ENCODE measurements at regions not wholly inside any gene's neighbourhood (a gene's known extent, or its start where the extent isn't known, plus 50 kb on each side); places are given as distances from the start of the nearest gene placed in this dataset.
"Not testable (repeated sequence)": the region's sequence is repeated elsewhere in the genome, so short reads cannot be mapped to it uniquely, and the experiment has no call there.

DNA sequence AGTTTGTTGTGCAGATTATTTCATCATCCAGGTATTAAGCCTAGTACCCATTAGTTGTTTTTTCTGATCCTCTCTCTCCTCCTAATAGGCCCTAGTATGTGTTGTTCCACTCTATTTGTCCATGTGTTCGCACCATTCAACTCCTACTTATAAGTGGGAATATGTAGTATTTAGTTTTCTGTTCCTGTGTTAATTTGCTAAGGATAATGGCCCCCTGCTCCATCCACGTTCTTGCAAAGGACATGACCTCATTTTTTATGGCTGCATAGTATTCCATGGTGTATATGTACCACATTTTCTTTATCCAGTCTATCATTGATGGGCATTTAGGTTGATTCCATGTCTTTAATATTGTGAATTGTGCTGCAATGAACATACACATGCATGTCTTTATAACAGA, 107.8 kb downstream of the ZNF429 start:
- H3K27me3 ChIP-seq (replicated peaks; ENCODE audit: control insufficient read depth, insufficient read depth, low read length, poor library complexity, severe bottlenecking); H3K36me3 ChIP-seq (ENCODE audit: control insufficient read depth, insufficient read depth, low read length); DNase-seq; H3K9me3 ChIP-seq (ENCODE audit: control insufficient read depth, low read length); H3K4me1 ChIP-seq (ENCODE audit: control insufficient read depth, insufficient read depth, low read length, poor library complexity, severe bottlenecking); H3K4me3 ChIP-seq (ENCODE audit: insufficient read depth, low read depth, low read length, poor library complexity, severe bottlenecking); H3K27ac ChIP-seq (ENCODE audit: insufficient read depth, low read length, poor library complexity, severe bottlenecking): not testable (repeated sequence)

DNA sequence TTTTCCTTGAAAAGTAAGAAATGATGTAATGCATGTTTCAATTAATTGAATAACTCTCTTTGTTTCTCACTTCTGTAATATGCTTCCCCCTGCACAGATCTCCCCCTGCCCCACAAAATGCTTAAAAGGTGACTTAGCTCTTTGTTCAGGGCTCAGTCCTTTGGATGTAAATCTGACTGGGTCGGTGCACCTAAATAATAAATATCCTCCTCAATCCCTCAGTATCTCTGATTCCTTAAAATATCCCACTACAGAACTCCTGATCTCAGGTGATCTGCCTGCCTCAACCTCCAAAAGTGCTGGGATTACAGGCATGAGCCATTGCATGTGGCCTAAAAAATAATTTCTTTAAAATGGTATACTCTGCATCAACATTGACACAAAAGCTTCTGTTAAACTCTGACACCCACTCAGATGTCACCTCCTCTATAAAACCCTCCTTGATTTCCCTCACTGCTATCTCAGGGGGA, 107.0 kb downstream of the ZNF429 start:
- no peaks in the 10 kb centered on the region for H3K36me3 ChIP-seq (ENCODE audit: control insufficient read depth, insufficient read depth, low read length)
- no peak overlapping the region for H3K27ac ChIP-seq (ENCODE audit: insufficient read depth, low read length, poor library complexity, severe bottlenecking)
- H3K4me1 ChIP-seq (ENCODE audit: control insufficient read depth, insufficient read depth, low read length, poor library complexity, severe bottlenecking), result no peaks in the 10 kb centered on the region
- H3K9me3 ChIP-seq (ENCODE audit: control insufficient read depth, low read length), result no peaks in the 10 kb centered on the region
- no peak overlapping the region for H3K4me3 ChIP-seq (ENCODE audit: insufficient read depth, low read depth, low read length, poor library complexity, severe bottlenecking)
- no peaks in the 10 kb centered on the region for H3K27me3 ChIP-seq (replicated peaks; ENCODE audit: control insufficient read depth, insufficient read depth, low read length, poor library complexity, severe bottlenecking)
- no peak for DNase-seq

GRCh38 chr19:21611659-21612402, 106.4 kb downstream of the ZNF429 start:
- no peaks in the 10 kb centered on the region for H3K27me3 ChIP-seq (replicated peaks; ENCODE audit: control insufficient read depth, insufficient read depth, low read length, poor library complexity, severe bottlenecking)
- no peaks in the 10 kb centered on the region for H3K9me3 ChIP-seq (ENCODE audit: control insufficient read depth, low read length)
- no peak overlapping the region for H3K27ac ChIP-seq (ENCODE audit: insufficient read depth, low read length, poor library complexity, severe bottlenecking)
- DNase-seq, result no peak
- H3K36me3 ChIP-seq (ENCODE audit: control insufficient read depth, insufficient read depth, low read length), result no peaks in the 10 kb centered on the region
- H3K4me3 ChIP-seq (ENCODE audit: insufficient read depth, low read depth, low read length, poor library complexity, severe bottlenecking), result no peak overlapping the region
- no peaks in the 10 kb centered on the region for H3K4me1 ChIP-seq (ENCODE audit: control insufficient read depth, insufficient read depth, low read length, poor library complexity, severe bottlenecking)

- Histone ChIP-seq H3K27me3 (replicated peaks; ENCODE audit: control insufficient read depth, insufficient read depth, low read length, poor library complexity, severe bottlenecking) (no peaks in the 10 kb centered on the region), H3K4me1 (ENCODE audit: control insufficient read depth, insufficient read depth, low read length, poor library complexity, severe bottlenecking) (no peaks in the 10 kb centered on the region), H3K9me3 (ENCODE audit: control insufficient read depth, low read length) (no peaks in the 10 kb centered on the region), H3K4me3 (ENCODE audit: insufficient read depth, low read depth, low read length, poor library complexity, severe bottlenecking) (no peak overlapping the region), H3K36me3 (ENCODE audit: control insufficient read depth, insufficient read depth, low read length) (no peaks in the 10 kb centered on the region), H3K27ac (ENCODE audit: insufficient read depth, low read length, poor library complexity, severe bottlenecking) (no peak overlapping the region)
- DNase-seq, result no peak
Observed at GRCh38 chr19:21610787-21611186, 105.4 kb downstream of the ZNF429 start.

DNA sequence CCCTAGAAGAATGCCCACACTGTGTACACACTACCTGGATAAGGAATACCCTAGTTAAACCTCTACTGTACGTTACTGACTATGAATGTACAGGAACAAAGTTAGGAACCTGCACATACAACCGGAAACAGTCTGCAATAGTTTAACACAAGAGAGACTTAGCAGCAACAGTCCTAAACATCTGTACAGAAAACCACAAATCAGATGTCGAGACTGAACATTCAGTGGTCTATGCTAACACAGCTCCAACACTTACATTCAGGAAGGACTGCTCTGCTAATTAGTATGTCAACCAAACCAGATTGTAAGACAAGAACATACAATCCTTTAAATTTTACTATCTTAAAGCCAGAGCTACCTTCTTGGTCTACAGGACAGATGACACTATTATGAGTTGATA, 104.9 kb downstream of the ZNF429 start:
- DNase-seq, result no peak
- H3K4me1 ChIP-seq (ENCODE audit: control insufficient read depth, insufficient read depth, low read length, poor library complexity, severe bottlenecking), result no peaks in the 10 kb centered on the region
- no peak overlapping the region for H3K4me3 ChIP-seq (ENCODE audit: insufficient read depth, low read depth, low read length, poor library complexity, severe bottlenecking)
- H3K9me3 ChIP-seq (ENCODE audit: control insufficient read depth, low read length), result no peaks in the 10 kb centered on the region
- H3K36me3 ChIP-seq (ENCODE audit: control insufficient read depth, insufficient read depth, low read length), result no peaks in the 10 kb centered on the region
- no peaks in the 10 kb centered on the region for H3K27me3 ChIP-seq (replicated peaks; ENCODE audit: control insufficient read depth, insufficient read depth, low read length, poor library complexity, severe bottlenecking)
- no peak overlapping the region for H3K27ac ChIP-seq (ENCODE audit: insufficient read depth, low read length, poor library complexity, severe bottlenecking)

- H3K27ac ChIP-seq (ENCODE audit: insufficient read depth, low read length, poor library complexity, severe bottlenecking), result no peak overlapping the region
- no peaks in the 10 kb centered on the region for H3K36me3 ChIP-seq (ENCODE audit: control insufficient read depth, insufficient read depth, low read length)
- H3K27me3 ChIP-seq (replicated peaks; ENCODE audit: control insufficient read depth, insufficient read depth, low read length, poor library complexity, severe bottlenecking), result no peaks in the 10 kb centered on the region
- no peaks in the 10 kb centered on the region for H3K9me3 ChIP-seq (ENCODE audit: control insufficient read depth, low read length)
- H3K4me3 ChIP-seq (ENCODE audit: insufficient read depth, low read depth, low read length, poor library complexity, severe bottlenecking), result no peak overlapping the region
- DNase-seq, result no peak
- H3K4me1 ChIP-seq (ENCODE audit: control insufficient read depth, insufficient read depth, low read length, poor library complexity, severe bottlenecking), result peaks cover 3% of the 10 kb centered on the region
Observed at GRCh38 chr19:21608571-21608970, 103.2 kb downstream of the ZNF429 start.

DNA sequence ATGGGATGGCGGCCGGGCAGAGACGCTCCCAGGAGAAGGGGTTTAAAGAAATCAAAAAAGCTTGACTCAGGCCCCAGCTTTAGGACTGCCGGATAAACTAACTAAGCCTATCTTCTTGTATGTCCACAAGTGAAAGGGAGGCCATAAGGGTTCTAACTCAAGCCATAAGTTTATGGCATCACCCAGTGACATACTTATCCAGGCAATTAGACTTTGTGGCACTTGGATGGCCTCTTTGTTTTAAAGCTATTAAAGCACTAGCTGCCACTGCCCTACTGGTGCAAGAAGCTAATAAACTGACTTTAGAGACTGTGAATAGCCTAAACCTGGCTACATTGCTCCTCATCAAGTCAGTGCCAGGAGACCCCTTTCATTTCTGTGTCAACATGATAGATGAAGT, 102.0 kb downstream of the ZNF429 start:
- no peaks in the 10 kb centered on the region for H3K9me3 ChIP-seq (ENCODE audit: control insufficient read depth, low read length)
- no peaks in the 10 kb centered on the region for H3K27me3 ChIP-seq (replicated peaks; ENCODE audit: control insufficient read depth, insufficient read depth, low read length, poor library complexity, severe bottlenecking)
- H3K4me3 ChIP-seq (ENCODE audit: insufficient read depth, low read depth, low read length, poor library complexity, severe bottlenecking), result no peak overlapping the region
- peaks cover 3% of the 10 kb centered on the region for H3K4me1 ChIP-seq (ENCODE audit: control insufficient read depth, insufficient read depth, low read length, poor library complexity, severe bottlenecking)
- H3K27ac ChIP-seq (ENCODE audit: insufficient read depth, low read length, poor library complexity, severe bottlenecking), result no peak overlapping the region
- no peak for DNase-seq
- H3K36me3 ChIP-seq (ENCODE audit: control insufficient read depth, insufficient read depth, low read length), result no peaks in the 10 kb centered on the region

- not testable (repeated sequence) for DNase-seq; H3K9me3 ChIP-seq (ENCODE audit: control insufficient read depth, low read length); H3K4me3 ChIP-seq (ENCODE audit: insufficient read depth, low read depth, low read length, poor library complexity, severe bottlenecking); H3K36me3 ChIP-seq (ENCODE audit: control insufficient read depth, insufficient read depth, low read length); H3K4me1 ChIP-seq (ENCODE audit: control insufficient read depth, insufficient read depth, low read length, poor library complexity, severe bottlenecking); H3K27ac ChIP-seq (ENCODE audit: insufficient read depth, low read length, poor library complexity, severe bottlenecking); H3K27me3 ChIP-seq (replicated peaks; ENCODE audit: control insufficient read depth, insufficient read depth, low read length, poor library complexity, severe bottlenecking)
Observed at GRCh38 chr19:21607011-21607410, 101.6 kb downstream of the ZNF429 start.

- not testable (repeated sequence) for H3K27ac ChIP-seq (ENCODE audit: insufficient read depth, low read length, poor library complexity, severe bottlenecking); H3K9me3 ChIP-seq (ENCODE audit: control insufficient read depth, low read length); H3K4me1 ChIP-seq (ENCODE audit: control insufficient read depth, insufficient read depth, low read length, poor library complexity, severe bottlenecking); H3K4me3 ChIP-seq (ENCODE audit: insufficient read depth, low read depth, low read length, poor library complexity, severe bottlenecking); H3K27me3 ChIP-seq (replicated peaks; ENCODE audit: control insufficient read depth, insufficient read depth, low read length, poor library complexity, severe bottlenecking); H3K36me3 ChIP-seq (ENCODE audit: control insufficient read depth, insufficient read depth, low read length); DNase-seq
Observed at GRCh38 chr19:21606326-21606725, 100.9 kb downstream of the ZNF429 start.

GRCh38 chr19:21604951-21605476, 99.6 kb downstream of the ZNF429 start:
- no peak for DNase-seq
- Histone ChIP-seq H3K4me3 (ENCODE audit: insufficient read depth, low read depth, low read length, poor library complexity, severe bottlenecking) (peak overlapping the region; percentile 56), H3K27ac (ENCODE audit: insufficient read depth, low read length, poor library complexity, severe bottlenecking) (peak overlapping the region; percentile 42), H3K9me3 (ENCODE audit: control insufficient read depth, low read length) (no peaks in the 10 kb centered on the region), H3K4me1 (ENCODE audit: control insufficient read depth, insufficient read depth, low read length, poor library complexity, severe bottlenecking) (peaks cover 3% of the 10 kb centered on the region), H3K27me3 (replicated peaks; ENCODE audit: control insufficient read depth, insufficient read depth, low read length, poor library complexity, severe bottlenecking) (no peaks in the 10 kb centered on the region), H3K36me3 (ENCODE audit: control insufficient read depth, insufficient read depth, low read length) (no peaks in the 10 kb centered on the region)

Data from effector memory CD4-positive, alpha-beta T cell (primary cell).